Suppressor macrophage treated with lipopolysaccharide for 1 hour (primary cell): ENCODE measurements at regions not wholly inside any gene's neighbourhood (a gene's known extent, or its start where the extent isn't known, plus 50 kb on each side); places are given as distances from the start of the nearest gene placed in this dataset.
"Not testable (repeated sequence)": the region's sequence is repeated elsewhere in the genome, so short reads cannot be mapped to it uniquely, and the experiment has no call there.

ENCODE experiments used
- DNase-seq, 3 donors: peaks; one replicate each; pipeline ENCODE4 v3.0.0-alpha.2; 2020 to 2022

DNA sequence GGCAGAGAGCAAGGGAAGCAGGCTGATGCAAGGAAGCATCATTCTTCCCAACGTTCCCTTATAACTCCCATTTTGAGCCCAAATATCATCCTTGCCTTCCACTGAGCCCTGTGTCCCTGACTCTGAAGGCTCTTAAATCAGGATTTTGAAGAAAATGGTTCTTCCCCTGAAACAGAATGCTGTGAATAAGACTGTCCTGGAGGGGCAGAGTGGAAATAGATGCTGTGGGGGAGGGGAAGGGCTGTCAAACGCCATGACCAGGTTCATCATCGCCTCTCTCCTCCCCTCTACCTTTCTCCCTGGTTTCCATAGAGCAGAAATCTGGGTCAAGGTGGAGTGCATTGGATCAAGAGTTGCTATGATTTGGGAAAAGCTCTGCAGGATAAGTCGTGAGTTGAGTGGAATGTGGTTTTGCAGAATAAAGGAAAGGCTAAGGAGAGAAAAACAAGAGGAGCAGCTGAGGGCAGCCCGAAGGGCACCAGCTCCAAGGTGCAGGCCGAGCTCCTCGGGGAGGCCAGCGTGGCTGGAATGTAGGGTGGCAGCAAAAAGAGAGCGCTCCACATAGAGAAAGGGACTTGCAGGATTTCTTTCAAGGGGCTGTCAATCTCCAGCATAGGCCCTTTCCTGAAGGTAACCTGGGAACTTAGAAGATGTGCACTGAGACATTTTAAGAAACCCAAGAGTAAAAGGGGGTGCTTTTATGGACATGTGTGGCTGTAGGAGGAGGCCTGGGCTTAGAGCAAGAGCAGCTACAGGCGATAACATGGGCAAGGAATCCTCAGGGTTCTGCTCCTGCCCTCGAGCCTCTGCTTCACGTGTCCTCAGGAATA is 120.8 kb upstream of the CDYL start:
- no peak for DNase-seq

DNA sequence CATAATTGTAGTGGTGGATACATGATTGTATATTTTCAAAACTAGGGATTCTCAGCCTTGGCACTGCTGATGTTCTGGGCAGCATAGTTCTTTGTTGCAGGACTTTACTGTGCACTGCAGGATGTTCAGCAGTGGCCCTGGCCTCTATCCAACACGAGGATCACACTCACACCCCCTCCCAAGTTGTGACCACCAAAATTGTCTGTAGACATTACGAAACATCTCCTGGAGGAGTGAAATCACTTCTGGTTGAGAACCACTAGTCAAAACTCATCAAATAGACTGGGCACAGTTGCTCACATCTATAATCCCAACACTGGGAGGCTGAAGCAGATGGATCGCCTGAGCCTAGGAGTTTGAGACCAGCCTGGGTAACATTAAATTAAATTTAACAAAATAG is 123.1 kb upstream of the CDYL start:
- no peak for DNase-seq

DNA sequence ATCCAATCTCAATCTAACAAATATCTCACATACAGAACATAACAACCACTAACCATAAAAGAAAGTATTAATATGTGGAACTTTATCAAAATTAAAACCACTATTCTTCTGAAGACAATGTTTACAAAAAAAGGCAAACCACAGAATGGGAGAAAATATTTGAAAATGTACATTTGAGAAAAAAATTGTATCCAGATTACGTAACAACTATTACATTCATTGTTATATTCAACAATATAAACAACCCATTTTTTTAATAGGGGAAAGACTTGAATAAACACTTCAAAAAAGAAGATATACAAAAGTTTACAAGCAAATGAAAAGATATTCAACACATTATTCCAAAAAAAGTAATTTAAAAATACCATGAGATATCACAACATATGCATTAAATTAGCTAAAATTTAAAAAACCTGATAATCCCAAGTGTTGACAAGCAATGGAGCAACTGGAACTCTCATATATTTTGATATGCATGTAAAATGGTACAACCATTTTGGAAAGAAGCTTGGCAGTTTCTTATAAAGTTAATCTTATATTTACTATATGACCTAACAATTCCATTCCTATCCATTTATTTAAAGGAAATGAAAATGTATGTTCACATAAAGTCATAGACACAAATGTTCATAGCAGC is 124.3 kb upstream of the CDYL start:
- no peak for DNase-seq

DNA sequence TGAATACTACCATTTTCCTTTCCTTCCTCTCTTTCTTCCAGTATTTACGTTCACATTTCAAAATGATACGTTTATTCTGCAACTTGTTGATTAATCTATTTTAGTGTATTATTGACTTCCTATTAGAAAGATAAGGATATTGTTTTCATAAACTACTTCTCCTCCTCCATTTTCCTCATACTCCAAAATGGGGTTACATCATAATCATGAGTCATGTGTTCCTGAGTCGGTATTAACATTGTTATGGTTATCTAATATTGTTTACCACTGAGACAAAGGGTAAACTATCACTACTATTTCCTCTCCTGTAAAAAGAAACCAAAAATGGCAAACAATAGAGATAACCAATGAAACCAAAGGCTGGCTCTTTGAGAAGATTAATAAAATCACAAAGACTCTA is 126.5 kb upstream of the CDYL start:
- DNase-seq: peak; percentile 40 to 75 (median 66)

DNA sequence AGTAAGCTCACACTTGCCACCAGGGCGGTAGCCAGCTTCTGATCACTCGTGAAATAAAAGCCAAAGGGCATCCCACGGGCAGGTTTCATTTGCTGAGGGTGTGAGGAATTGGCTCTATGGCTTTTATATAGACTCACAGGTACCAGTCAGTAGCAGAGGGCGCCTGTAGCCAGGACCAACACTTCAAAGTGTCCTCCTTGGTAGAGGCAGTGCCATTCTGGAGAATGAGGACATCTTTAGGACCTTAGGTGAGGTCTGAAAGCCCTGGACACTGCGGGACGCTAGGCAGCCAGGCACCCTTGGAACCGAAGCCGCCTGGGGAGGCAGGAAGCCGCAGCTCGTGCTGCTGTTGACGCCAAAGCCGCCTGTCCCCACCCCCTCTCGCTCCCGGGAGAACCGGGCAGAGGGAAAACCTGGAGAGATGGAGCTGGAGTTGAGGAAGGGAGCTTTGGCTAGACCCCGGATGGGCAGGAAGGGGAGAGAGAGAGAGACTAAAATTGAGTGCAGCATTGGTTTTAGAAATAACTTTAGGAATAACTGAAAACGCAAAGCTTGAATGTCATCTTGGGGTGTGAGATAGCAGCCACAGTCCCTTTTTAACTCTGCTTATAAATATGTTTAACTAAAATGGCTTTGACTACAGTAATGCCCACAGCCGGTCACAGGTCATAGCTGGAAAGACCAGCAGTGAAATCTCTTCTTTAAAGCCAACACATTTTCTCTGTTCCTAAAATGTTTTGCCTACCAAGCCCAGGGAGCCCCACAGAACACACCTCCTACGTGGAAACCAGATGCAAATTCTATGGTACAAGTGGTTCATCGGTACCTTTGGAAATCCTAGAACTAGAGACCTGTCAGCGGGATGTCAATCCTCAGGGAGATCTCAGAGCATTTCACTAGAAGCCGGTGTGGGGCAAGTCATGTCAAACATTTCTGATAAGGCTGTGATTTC is 128.5 kb upstream of the CDYL start:
- DNase-seq: peak; percentile 46 to 72 (median 48)

DNA sequence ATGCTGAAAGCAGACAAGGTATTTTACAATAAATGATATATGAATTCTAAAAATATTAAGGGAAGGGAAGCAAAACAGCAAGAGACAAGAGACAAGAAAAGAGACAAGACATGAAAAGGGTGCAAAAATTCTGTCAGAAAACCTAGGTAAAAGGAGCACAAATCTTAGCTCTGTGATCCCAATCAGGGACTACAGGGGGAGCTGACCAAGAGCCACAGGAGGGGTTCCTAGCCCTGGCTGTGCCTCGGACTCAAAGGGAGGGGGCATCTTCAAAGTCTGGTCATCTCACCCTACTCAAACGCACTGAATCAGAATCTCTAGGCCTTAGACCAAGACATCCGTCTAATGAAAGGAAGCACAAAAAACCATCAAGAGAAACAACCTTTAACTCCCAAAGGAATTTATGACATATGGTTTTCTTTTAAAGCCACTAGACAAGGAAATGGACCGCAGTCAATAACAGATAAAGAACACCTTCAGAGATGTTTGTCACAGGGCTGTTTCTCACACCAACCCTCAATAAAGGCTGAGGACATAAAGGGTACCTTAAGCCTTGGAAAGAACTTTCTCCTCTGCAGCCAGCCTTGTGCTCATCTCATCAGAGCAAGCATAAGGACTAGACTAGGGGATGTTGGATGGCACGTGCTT is 130.4 kb upstream of the CDYL start:
- DNase-seq: no peak

DNA sequence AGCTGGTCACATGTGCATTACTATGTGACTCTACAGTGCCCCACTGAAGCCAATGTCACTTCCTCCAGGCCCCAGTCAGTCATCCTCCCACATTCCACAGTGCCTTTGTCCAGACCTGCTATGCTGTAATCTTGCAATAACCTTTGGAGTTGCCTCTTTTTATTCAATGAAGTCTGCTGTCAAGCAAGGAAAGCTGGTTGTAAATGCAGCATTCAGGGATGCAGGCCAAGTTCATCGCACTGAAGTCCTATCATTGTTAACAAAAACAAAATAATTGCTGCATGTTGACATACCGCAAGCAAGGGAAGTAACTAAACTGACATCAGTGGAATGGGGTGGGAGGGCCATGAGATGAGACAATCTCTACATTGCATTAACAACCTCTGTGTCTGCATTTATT is 131.2 kb upstream of the CDYL start:
- DNase-seq: peak; percentile 64 to 69 (median 65)

DNA sequence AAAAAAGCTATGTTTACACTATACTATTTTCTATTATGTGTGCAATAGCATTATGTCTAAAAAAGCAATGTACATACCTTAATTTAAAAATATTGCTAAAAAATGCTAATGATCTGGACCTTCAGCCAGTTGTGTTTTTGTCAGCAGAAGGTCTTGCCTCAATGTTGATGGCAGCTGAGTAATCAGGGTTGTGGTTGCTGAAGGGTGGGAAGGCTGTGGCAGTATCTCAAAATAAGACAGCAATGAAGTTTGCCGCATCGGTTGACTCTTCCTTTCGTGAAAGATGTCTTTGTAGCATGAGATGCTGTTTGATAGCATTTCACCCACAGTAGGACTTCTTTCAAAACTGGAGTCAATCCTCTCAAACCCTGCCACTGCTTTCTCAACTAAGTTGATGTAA is 134.7 kb upstream of the CDYL start:
- DNase-seq: no peak

DNA sequence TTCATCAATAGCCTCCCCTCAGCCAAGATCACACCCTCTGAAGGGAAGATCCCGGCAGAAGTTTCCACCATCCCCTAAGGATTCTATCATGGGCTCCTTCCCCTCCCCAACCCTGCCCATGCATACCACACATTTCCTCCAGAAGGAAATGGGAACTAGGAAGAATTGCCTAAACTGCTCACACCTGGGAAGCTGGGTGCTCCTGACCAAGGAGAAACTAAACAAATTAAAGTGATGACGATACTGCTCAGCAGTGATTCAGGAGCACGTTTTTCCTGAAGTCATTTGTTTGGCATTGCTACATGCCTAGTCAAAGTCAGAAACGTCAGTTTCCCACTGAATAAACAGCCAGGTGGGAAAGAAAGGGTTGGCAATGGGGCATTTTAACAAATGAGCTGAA is 136.1 kb upstream of the CDYL start:
- DNase-seq: peak in 1 of 3 donors; percentile 6

DNA sequence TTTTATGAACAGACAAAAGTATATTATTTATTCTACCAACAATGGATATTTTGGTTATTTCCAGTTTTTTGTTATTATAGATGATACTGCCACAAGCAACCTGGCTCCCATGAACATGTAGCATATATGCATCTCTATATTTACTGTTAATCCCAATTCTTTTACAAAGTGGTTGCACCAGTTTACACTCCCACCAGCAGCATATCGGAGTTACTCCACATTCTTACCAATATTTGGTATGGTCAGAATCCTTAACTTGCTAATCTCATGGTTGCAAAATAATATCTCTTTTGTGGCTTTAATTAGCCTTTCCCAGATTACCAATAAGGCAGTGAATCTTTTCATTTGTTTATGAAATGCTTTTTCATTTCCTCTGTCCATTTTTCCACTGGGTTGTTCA is 137.6 kb upstream of the CDYL start:
- DNase-seq: no peak

DNA sequence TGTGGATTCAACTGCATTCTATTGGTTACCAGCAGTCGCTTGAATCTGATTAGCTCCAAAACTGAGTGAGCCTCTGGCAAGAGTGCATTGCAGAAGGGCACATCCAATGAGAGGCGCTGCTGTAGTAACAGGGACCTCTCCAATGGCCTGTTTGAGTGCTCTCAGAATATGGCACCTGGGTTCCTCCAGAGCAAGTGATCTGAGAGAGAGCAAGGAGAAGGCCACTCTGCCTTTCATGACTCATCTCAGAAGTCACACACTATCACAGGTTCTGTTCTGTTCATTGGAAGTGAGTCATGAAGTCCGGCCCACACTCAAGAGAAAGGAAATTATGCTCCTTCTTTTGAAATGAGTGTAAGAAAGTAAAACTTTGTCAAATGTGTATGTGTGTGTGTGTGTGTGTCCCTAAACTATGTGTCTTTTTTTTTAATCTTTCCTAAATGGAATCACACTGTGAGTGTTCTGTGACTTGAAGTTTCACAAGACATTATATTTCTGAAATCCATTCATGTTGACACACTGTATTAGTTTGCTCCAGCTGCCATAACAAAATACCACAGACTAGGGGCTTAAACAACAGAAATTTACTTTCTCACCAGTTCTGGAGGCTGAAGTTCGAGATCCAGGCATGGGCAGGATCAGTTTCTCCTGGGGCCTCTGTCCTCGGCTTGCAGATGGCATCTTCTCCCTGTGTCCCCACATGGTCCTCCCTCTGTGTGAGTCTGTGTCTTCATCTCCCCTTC is 138.3 kb upstream of the CDYL start:
- DNase-seq: peak; percentile 68 to 86 (median 85)

DNA sequence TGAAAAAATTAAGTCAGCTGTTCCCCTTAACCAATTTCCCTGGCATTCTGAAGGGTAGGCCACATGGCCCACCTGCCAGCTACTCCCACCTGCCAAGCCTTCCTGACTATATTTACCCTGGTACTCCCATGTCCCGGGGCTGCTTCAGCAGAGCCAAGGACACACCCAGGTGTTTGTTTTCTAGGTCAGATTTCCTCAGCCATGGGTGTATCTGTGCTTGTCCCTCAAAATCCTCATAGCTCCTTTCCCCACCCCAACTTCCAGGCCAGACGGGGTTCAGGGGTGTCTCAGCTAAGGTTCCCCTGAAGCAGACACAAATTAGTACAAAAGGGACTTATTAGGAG is 139.4 kb upstream of the CDYL start:
- DNase-seq: no peak

DNA sequence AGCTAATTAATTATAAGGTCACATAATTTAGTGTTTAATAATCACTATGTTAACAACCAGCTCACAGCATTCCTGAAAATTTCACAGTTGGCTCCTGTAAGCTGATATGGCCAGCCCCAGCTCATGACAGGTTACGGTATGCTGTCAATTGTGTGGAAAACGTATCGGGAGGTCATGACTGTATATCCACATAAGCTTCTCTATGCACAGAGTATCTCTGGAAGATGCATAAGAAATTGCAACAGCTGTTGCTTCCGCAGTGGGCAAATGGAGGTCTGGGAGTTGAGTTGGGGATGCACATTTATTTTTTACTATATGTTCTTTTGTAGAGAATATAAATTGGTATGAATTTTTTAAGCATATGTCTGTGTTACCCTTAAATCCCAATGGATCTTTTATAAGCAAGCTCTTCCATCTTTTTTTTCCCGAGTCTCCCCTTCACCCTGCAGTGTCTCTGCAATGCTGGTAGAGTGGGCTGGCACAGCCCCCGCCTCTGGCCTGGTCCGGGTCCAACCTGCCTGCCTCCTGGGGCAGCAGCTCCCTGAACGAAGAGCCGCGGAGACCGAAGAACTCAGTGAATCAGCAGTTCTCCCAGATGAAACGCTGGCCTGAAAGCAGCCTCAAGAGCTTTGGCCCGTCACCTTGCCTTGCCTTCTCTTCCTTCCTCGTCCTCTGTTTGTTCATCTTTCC is 139.9 kb upstream of the CDYL start:
- DNase-seq: no peak

DNA sequence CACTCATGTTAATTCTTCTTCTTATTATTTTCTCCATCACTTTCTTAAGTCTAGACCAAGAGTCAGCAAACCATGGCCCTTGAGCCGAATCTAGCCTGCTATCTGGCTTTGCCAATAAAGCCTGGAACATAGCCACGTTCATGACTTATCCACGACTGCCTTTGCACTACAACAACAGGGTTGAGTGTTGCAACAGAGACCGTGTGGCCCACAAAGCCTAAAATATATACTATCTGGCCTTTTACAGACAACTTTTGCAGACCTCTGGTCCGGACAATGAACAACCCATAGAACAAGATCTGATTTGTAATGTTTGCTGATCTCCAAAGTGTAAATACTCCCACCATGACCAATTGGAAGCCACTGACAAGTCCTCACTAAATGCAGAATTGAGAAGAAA is 140.5 kb upstream of the CDYL start:
- no peak for DNase-seq

DNA sequence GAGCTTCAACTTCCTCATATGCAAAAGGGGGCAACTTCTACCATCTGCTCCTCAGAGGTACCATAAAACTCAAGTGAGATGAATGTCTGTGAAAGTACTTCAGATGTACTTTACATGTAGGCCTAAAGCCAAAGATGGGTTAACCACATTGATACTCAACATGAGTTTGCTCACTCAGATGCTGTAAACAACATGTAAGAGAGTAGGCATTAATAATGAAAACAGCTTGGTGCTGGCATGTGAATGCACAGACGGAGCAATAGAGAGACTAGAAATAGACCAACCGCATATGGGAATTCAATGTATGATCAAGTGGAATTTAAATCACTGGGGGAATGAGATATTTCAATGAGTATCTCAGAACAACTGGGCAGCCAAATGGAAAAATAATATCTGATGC is 143.8 kb upstream of the CDYL start:
- DNase-seq: no peak

DNA sequence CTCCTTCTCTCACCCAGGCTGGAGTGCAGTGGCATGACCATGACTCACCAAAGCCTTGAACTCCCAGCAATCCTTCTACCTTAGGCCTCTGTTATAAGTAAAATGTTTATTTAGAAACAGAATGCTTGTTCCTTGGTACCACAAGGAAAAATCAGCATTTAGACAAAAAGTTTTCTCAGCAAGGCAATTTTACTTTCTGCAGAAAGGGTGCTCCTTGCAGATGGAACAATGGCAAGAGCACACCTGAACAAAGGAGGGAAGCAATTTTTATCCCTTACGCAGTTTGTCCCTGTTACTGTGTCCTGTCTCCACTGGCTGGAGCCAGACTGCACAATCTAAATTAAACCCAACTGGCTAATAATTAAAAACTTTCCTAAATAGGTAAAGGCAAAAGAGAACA is 146.4 kb upstream of the CDYL start:
- DNase-seq: not testable (repeated sequence)

DNA sequence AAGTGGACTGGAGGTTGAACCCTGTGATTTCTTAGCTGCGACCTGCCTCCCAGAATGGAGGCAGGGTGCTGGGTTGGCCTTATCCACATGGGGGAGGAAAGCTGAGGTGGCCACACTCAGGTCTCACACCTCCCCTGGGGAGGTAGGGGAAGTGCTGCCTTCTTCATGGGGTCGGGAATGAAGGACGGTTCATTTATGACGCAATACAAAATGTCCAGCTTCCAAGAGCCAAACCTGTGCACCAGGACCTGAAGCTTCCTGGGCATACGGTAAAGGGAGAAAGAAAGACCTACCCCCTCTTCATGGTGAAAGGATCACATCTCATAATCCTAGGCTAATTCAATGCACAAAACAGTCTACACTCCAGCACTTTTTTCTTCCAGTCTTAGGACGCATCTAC is 150.6 kb upstream of the CDYL start:
- no peak for DNase-seq

DNA sequence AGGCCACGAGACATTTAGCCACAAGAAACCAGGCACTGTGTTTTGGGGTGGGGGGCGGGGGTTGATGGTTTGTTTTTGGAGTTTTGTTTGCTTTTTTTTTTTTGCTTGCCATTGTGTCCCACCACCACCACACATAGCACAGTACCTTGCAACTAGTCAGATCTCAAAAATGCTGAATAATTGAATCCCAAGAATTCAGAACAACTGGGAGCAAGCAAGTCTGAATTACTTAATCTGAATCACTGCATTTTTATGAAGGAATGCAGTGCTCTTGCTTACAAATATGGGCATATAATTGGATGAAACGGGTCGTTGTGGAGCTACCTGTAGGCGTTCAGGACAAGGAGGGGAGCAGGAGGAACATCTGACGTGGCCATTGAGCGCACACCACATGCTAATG is 151.5 kb upstream of the CDYL start:
- DNase-seq: no peak

DNA sequence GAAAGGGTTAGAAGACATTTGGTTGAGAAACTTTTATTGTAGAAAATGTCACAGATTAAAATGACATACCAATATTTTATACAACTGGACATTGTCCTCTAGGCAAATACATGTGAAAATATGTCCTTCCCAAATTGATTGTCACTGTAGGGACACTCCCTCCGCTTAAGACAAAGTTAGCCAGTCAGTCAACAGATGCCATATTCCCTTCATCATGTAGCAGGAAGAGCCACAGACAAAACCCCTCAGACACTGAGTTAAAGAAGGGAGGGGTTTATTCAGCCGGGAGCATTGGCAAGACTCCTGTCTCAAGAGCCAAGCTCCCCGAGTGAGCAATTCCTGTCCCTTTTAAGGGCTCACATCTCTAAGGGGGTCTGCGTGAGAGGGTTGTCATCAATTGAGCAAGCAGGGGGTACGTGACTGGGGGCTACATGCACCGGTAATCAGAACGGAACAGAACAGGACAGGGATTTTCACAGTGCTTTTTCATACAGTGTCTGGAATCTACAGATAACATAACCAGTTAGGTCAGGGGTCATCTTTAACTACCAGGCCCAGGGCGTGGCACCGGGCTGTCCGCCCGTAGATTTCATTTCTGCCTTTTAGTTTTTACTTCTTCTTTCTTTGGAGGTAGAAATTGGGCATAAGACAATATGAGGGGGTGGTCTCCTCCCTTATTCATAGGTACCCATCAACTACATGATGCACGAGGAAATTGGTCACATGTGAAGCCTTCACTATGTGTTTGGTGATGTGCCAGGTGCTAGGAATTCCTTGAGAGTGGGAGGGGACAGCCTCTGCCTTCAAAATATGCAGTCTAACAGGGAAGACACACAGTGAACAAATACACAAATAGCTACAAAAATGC is 155.7 kb upstream of the CDYL start:
- DNase-seq: no peak

DNA sequence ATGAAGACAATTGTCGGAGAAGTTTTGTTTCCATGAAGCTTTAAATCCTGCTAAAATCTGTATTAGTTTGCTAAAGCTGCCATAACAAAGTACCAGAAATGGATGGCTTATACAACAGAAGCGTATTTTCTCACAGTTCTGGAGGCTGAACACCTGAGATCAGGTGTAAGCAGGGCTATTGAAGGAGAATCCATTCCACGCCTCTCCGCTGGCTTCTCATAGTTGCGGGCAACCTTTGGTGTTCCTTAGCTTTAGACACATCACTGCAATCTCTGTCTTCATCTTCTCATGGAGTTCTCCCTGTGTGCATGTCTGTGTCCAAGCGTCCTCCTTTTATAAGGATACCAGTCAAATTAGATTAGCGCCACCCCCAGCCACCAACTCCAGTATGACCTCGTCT is 159.9 kb upstream of the CDYL start:
- DNase-seq: no peak

DNA sequence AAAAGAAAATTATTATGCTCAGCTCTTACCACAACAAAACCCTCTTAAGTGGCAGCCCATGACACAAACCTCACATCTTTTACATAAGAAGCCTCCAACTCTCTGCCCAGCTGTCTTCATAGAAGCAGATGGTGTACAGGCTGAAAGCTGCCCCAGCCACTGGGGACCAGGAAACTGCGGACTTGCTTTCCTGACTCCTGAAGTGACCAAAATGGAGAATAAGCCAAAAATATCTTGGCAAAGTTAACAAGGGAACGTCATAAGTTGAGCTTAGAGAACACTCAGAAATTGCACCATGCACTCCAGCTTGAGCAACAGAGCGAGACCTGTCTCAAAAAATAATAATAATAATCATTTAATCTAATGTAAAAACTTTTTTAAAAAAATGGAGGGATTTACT is 160.3 kb upstream of the CDYL start:
- DNase-seq: no peak
